HG02759 (cell line): ENCODE measurements at regions not wholly inside any gene's neighbourhood (a gene's known extent, or its start where the extent isn't known, plus 50 kb on each side); places are given as distances from the start of the nearest gene placed in this dataset.
"Not testable (repeated sequence)": the region's sequence is repeated elsewhere in the genome, so short reads cannot be mapped to it uniquely, and the experiment has no call there.

Experiments
- ATAC-seq: cut with Tn5 transposase; IDR thresholded peaks from one replicate; pipeline ENCODE4 v1.9.1; 2021; ENCODE audit warnings: mild to moderate bottlenecking, moderate library complexity; ENCODE audit not compliant: unreplicated experiment

DNA sequence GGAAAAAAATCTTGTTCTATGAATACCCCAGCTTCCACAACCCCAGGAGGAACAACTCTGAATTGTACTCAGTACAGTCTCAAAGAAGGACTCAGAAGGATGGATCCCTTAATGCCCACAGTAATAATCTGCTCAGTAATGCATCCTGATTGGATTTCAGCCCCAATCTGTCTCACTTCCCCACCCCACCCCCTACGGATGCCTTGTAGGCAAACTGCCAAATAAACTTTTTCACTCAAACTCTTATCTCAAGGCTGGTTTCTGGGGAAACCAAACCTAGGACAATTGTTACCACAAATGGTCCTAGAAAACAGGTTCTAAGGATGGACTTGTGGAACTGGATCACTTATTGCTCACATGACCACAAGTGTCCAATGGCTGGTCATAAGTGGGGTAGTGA is 1021.8 kb upstream of the INTU start:
- no peak for ATAC-seq

GRCh38 chr4:126611900-126612299 is 1020.9 kb upstream of the INTU start:
- ATAC-seq = no peak

DNA sequence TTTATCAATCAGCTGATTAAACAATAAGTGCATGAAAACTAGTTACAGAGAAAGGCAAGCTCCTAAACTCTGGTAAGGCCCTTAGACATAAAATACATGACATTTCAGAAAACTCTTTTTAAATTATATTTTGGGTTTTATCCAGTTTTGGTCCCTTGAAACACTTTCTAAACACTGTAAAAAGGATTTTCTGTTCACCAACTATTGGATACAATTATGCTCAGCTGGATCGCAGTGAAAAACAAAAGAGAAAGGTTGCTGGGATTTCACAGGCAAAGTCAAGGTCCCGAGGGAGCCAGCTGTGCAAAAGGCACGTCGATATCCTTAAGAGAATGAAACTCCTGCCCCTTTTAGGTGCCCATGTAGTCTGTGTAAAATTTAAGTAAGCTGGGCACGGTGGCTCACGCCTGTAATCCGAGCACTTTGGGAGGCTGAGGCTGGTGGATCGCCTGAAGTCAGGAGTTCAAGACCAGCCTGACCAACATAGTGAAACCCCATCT is 1018.4 kb upstream of the INTU start:
- no peak for ATAC-seq

GRCh38 chr4:126616795-126617194 is 1016.0 kb upstream of the INTU start:
- no peak for ATAC-seq

DNA sequence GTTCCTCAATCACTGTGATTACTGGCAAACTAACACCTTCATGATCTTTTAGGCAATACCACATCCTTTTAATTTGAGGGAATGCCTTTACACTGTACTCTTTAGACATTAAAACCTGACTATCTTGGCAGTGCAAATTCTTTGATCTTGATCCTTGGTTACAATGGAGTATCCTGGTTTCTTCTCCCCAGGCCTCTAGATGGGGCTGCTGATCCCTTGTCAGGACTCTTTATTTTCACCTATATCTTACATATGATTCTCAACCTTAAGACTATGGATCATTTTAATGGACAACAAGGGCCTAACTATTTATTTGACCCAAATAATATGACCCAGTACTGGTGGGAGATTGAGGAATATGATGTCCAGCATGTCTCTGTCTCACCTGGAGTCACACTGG is 1005.5 kb upstream of the INTU start:
- no peak for ATAC-seq

GRCh38 chr4:126628933-126629332 is 1003.8 kb upstream of the INTU start:
- ATAC-seq = no peak

DNA sequence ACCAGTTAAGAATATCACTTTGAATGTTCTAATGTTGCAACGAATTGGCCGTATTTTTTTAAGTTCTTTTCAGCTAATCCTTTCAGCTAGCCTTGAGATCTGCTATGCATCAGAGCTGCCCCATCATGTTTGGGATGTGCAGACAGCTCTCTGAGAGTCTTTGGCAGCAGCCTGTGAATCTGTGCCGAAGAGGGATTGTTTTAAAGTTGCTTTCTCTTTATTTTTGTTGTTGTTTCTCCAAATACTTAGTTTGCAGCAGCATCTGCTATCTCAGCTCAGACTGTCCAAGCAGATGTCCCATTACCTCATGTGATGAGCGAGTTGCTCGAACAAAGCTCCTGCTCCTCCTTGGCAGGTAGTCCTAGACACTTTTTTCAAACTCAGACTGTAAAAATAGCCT is 1002.5 kb upstream of the INTU start:
- no peak for ATAC-seq

DNA sequence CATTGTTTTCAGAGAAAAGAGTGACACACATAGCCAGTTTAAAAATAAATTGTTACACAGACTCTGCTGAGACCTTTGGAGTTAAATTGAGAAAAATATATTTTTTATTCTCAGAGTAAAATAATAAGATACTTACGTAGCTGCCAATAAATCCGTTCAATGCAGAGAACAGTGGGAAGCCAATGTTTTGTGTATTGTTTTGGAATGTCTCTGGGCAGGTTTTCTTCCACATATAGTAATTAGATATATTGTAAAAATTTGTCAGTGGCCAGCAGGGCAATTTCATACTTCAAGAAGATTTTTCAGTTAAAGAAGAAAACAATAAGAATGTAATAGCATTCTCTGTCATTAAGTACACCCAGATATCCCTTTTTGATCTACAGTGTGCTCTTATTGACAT is 999.5 kb upstream of the INTU start:
- no peak for ATAC-seq

DNA sequence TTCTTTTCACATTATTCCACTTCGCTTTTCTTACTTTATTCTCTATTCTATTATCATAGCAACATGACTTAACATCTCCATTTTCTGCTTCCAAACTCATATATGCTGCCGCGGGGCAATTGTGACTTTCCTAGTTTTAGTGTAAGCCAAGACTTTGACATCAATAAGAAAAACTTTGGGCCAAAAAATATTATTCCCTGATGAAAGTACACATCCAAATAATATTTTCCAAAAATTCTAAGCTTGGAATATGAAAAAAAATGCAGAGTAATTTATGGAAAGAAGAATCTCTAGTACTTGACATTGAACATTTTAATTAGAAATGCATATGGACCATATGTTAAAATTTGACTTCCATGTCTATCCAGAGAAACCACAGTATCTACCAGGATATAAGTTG is 995.1 kb upstream of the INTU start:
- no peak for ATAC-seq

- ATAC-seq = no peak
Measured at GRCh38 chr4:126647320-126647719, 985.4 kb upstream of the INTU start.

DNA sequence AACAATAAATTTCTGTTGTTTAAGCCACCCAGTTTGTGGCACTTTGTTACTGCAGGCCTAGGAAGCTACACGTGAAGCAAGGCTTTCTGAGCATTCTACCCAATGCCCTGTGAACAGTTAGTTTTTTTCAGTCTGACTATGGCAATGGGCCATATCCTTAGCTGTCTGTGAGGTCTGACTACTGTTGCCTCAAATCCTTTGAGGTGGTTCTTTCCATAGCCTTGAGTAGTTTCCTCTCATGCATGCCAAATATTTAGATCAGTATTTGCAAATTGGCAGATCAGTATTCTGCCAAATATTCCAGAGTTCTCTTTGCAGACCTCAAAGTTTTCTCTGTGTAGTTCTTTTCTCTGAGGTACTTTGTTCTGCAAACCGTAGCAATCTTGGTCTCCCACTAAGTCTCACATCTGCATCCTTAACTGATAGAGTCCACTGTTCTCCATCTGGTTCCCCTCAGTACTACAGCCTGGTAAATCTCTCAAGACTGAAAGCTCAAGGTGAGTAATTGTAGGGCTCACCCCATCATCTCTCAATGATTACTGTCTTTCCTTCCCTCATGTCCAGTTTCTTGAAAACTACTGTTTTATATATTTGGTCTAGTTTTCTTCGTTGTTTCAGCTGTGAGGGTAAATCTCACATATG is 984.9 kb upstream of the INTU start:
- ATAC-seq = no peak

GRCh38 chr4:126658411-126658810 is 974.3 kb upstream of the INTU start:
- ATAC-seq = no peak

DNA sequence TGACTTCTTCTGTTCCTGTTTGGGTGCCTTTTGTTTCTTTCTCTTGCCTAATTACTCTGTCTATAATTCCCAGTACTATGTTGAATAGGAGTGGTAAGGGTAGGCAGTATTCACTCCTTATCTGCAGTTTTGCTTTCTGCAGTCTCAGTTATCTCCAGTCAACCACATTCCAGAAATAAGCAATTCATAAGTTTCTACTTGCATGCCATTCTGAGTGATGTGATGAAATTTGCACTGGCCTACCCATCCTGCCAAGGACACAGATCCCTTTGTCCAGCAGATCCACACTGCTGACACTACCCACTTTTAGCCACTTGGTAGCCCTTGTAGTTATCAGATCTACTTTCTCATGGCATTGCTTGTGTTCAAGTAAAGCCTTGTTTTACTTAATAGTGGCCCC is 971.6 kb upstream of the INTU start:
- no peak for ATAC-seq

- no peak for ATAC-seq
Measured at GRCh38 chr4:126664839-126665238, 967.9 kb upstream of the INTU start.

GRCh38 chr4:126670038-126670437 is 962.7 kb upstream of the INTU start:
- not testable (repeated sequence) for ATAC-seq

DNA sequence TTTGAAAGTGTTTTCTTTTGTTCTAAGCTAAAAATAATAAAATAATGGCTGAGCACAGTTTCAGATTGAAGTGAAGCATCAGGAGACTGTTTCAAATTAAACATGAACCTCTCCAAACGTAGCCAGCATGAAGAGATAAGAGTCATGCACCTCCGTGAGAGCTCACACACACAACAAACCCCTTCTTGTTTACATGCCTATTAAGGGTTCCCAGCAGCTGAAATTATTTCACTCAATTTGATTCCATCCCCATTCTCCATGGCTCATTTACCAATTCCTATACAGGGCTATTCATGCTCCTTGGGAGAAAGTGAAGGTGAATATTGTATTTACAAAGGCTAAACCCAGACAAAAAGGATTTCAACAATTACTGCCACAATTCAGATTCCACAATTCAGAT is 954.1 kb upstream of the INTU start:
- no peak for ATAC-seq

DNA sequence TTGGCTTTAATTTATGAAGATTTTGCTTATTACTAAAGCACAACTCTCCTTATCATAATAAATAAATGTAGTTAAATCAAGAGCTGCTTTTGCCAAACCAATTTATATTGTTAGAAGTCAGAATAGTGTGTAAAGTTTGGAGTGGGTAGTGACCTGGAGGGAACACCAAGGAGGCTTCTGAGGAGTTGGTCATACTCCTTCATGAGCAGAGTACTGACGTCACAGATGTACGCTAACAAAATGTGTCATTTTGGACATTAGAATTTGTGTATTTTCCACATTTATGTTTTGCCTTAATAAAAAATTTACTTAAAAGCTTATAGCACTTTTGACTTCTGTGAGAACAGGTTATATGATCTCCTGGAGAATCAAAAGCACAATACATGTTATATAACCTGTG is 953.5 kb upstream of the INTU start:
- no peak for ATAC-seq

DNA sequence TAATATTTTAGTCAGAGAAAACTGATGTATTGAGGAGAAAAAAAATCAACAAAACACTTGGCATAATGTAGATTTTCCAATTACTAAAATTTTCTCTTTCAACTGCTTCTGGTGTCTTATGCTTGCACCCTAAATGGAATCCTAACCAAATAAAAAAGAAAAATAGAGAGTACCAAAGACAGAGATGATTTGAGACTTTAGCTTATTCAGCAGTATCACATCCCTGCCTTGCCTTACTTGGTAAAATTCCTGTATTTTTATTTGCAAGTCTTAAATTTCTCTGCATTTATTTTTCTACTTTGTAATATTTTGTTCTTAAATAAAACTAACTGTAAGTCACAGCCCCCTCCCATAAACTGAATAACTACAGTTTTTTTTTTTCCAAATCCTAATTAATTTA is 950.5 kb upstream of the INTU start:
- no peak for ATAC-seq

DNA sequence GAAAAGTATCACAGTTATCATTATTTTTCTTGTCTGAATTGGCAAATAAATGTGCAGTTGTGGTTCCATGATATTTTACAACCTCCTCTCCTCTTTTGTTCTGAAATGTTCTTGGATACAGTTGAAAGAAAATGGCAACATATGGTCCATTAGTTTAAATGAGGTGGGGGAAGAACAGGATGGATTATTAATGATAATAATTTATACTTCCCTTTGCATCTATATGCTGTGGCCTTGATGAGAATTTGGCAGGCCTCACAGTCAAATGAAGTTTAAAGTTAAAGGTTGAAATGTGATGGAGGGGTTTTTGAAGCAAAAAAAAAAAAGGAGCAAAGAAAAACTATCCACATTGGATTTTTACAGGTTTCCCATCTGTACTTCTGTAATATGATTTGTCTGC is 946.3 kb upstream of the INTU start:
- ATAC-seq = no peak

DNA sequence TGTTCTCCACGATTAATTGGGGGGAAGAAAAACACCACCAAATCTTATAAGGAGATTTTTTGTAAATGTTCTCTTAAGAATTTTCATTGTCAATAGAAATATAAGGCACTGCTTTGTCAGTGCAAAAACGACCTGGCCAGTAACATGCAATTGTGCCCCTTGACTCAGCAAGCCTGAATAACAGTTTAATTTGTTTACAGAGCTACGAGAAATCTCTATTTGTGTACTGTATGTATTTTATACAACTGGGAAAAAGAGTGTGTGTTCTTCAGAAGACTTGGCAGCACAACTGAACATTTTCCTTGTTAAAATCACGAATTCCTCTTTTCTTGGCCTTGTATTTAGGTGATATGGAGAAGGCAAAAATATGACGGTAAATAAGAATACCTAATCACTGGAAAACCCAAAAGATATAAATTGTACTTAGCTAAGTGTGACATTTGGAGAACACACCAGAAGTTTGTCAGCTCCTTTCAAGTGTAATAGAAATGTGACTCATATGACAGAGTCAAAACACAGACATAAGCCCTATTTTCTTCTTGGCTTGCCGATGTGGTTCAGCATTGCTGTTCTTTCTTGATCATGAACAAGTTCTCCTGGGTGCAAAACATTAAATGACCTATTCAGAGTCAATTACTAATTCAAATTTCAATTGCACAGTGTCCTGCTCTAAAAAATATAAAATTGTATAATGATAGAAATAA is 945.0 kb upstream of the INTU start:
- ATAC-seq = no peak

DNA sequence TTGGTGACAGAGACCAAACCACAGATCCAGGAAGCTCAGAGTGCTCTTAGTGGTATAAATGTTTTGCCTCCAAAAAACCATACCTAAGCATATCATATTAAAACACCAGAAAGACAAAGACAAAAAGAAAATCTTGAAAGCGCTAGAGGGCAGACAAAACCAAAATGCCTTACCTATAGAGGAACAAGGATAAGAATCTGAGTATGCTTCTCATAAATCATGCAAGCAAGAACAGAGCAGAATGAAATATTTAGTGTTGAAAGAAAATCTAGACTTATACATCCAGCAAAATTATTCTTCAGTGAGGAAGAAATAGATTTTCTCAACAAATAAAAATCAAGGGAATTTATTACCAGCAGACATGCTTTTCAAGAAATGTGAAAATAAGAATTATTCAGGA is 941.0 kb upstream of the INTU start:
- ATAC-seq = no peak

DNA sequence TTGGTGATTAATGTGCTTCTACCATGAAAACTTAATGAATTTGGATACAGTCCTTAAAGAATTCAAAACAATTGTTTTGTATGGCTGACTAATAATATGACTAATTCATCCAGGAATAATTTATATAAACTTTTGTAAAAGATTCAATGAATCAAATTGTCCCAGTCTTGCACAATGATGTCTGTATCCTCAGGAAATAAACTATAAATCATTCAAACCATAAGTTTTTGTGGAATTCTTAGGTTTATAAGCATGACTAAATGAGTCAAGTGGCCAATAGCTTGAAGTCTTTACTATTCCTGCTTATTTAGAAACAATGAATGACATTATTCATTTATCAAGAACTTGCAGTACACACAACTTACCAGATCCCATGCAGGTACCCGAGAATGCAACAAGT is 935.0 kb upstream of the INTU start:
- no peak for ATAC-seq

GRCh38 chr4:126698224-126698623 is 934.5 kb upstream of the INTU start:
- ATAC-seq = no peak
